ENCODE measurements at regions not wholly inside any gene's neighbourhood (a gene's known extent, or its start where the extent isn't known, plus 50 kb on each side); places are given as distances from the start of the nearest gene placed in this dataset.

- intact Hi-C loops (cut with micrococcal nuclease; ENCODE audit: unreplicated experiment), result no loop called here
- CTCF ChIA-PET (ENCODE audit: low intra/inter-chr PET ratio, low total read pairs), result no interaction called here
- H3K27me3 ChIP-seq (ENCODE audit: control insufficient read depth in 1 of 2, insufficient read depth in 2 of 2, low read length in 2 of 2), result no peaks in the 10 kb centered on the region
- H3K9me3 ChIP-seq (ENCODE audit: low read length), result peaks cover 13% of the 10 kb centered on the region
- POLR2A ChIA-PET, result no interaction called here
- in situ Hi-C loops (cut with HindIII; ENCODE audit: extremely low pct_ligation_motif_present, low pct_unique_long_range_greater_than_20kb), result no loop called here
- no peak overlapping the region for H2AFZ ChIP-seq (ENCODE audit: low read length)
- FAIRE-seq (no peak), ATAC-seq (no peak), DNase-seq (ENCODE audit: low spot score) (no peak)
- TF ChIP-seq TGIF2 (CRISPR knock-in tag; IDR thresholded peaks at IDR 0.05) (no peak), YY1 (IDR thresholded peaks at IDR 0.05; ENCODE audit: insufficient read depth, insufficient replicate concordance, low read depth, low read length) (no peak), SALL2 (CRISPR knock-in tag; IDR thresholded peaks at IDR 0.05) (no peak), RBAK (CRISPR knock-in tag; IDR thresholded peaks at IDR 0.05) (no peak), ZNF75D (CRISPR knock-in tag; IDR thresholded peaks at IDR 0.05; ENCODE audit: borderline replicate concordance) (no peak), NFIB (CRISPR knock-in tag; IDR thresholded peaks at IDR 0.05; ENCODE audit: borderline replicate concordance) (no peak), ZNF564 (CRISPR knock-in tag; IDR thresholded peaks at IDR 0.05) (no peak), ZNF646 (CRISPR knock-in tag; IDR thresholded peaks at IDR 0.05) (no peak), GATAD2A (CRISPR knock-in tag; IDR thresholded peaks at IDR 0.05) (no peak), ZBTB2 (CRISPR knock-in tag; IDR thresholded peaks at IDR 0.05; ENCODE audit: low read depth) (no peak), TRIM24 (CRISPR knock-in tag; IDR thresholded peaks at IDR 0.05) (no peak), ZNF431 (CRISPR knock-in tag; IDR thresholded peaks at IDR 0.05; ENCODE audit: borderline replicate concordance, low read depth) (no peak), POLR2AphosphoS5 (IDR thresholded peaks at IDR 0.05; ENCODE audit: low read depth, low read length) (no peak), PLRG1 (conservative IDR thresholded peaks at IDR 0.05) (no peak), NONO (IDR thresholded peaks at IDR 0.05) (no peak), NONO (CRISPR knock-in tag; conservative IDR thresholded peaks at IDR 0.05) (no peak), NFE2 (CRISPR knock-in tag; IDR thresholded peaks at IDR 0.05) (no peak), SUZ12 (IDR thresholded peaks at IDR 0.05; ENCODE audit: low read depth, low read length) (no peak)
- H3K9ac ChIP-seq (ENCODE audit: insufficient read depth, low read depth, low read length), result no peak overlapping the region
- WGBS (ENCODE audit: low lambda C conversion rate), result 11% methylated on average over 3 of the region's 3 CpGs
- no peaks in the 10 kb centered on the region for H3K79me2 ChIP-seq (ENCODE audit: insufficient read depth, low read length)
- no TSS peak for BruUV-seq (replicated peaks)
- H3K4me3 ChIP-seq (replicated peaks in 1 of 3; ENCODE audit: insufficient read depth in 1 of 3, low read depth in 2 of 3, low read length in 3 of 3), result no peak overlapping the region
- peaks cover 13% of the 10 kb centered on the region for H3K4me1 ChIP-seq (ENCODE audit: insufficient read depth, low read length)
- no peak overlapping the region for H3K27ac ChIP-seq (ENCODE audit: extremely low read length, insufficient read depth, low read length)
- no peaks in the 10 kb centered on the region for H3K36me3 ChIP-seq (replicated peaks in 1 of 2; ENCODE audit: control insufficient read depth in 1 of 2, insufficient read depth in 2 of 2, low read length in 2 of 2)
- H4K20me1 ChIP-seq (ENCODE audit: insufficient read depth, low read length), result no peaks in the 10 kb centered on the region
- H3K4me2 ChIP-seq (ENCODE audit: low read depth, low read length), result 0 out of 2 replicates have a peak overlapping the region, but pooled peaks have one; percentile 3
Measured at GRCh38 chr6:137933696-137934095, 66.6 kb downstream of the TNFAIP3 start.
